Fibroblast of skin of left biceps (primary cell): ENCODE measurements at regions not wholly inside any gene's neighbourhood (a gene's known extent, or its start where the extent isn't known, plus 50 kb on each side); places are given as distances from the start of the nearest gene placed in this dataset.
A peak's percentile ranks its signal among the peaks of the same experiment; 100 is the strongest.
"Not testable (repeated sequence)": the region's sequence is repeated elsewhere in the genome, so short reads cannot be mapped to it uniquely, and the experiment has no call there.

Source experiments
- DNase-seq, 2 experiments: peaks; one replicate each; pipeline ENCODE4 v3.0.0-alpha.2; 2013; ENCODE audit warnings: low read depth in 2 of 2

DNA sequence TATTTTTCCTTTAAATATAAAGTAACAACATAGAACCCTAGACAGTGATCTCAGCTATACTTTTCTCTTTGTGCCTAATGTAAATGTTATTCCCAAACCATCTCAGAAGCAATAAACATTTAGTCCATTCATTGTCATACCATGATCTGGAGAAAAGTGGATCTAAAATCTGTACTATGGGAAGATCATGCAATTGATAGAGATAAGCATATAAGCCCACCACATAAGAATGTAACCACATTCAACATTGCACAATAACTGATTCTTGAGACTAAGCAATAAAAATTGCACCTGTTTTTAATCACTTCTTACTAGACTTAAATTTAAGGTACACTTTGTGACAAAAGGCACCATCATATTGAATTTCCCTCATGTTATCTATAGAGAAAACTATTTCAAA, 1403.0 kb upstream of the C9orf72 start:
- no peak for DNase-seq

DNA sequence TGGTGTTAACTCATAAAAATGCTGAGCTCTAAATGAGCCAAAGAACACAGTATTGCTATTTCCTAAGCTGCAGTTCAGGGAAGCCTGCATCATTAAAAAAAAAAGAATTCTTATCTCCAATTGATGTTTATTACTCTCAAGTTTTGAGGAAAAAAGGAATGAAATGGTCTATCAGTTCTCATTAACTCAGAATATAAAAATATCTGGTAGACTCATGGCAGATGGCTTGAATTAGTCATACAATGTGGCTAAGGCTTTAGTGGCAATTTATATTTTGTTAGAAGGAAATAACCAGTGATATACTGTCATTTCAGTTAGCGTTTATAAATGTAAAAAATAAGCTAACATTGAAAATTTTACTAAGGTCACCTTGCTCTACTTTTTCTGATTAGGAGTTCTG, 1403.4 kb upstream of the C9orf72 start:
- no peak for DNase-seq

DNA sequence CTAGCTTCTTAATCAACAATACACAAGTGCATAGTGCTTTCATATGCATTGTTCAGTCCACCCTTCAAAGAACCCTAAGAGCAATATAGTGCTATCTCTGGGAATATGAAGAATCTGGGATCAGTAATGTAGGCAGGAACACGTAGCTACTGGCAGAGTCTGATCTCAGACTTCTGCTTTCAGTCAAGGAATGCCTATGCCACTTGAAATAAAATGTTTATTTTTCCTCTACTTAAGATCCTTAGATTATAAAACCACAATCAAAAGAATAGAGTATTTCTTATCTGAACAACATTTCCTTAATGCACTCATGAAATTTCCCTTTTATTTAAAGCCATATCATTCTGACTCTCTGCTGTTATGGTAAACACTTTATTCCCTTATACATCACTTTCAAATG, 1407.8 kb upstream of the C9orf72 start:
- DNase-seq, result no peak

DNA sequence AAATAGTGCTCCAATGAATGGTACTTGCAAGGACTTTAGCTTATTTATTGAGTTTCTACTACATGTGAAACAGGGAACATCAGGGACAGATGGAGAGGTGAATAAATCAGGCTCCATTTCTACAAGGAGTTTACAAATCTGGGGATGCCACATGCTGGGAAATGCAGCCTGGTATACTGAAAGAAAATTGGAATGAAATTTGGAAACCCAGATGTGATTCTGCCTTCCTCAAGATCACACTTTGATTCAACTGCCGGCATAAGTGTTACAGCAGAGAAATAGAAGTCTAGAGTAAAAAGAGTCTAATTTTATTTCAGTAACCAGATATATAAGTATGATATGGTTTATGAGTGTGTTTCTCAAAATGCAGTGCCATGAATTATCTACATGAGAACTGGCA, 1408.4 kb upstream of the C9orf72 start:
- no peak for DNase-seq

DNA sequence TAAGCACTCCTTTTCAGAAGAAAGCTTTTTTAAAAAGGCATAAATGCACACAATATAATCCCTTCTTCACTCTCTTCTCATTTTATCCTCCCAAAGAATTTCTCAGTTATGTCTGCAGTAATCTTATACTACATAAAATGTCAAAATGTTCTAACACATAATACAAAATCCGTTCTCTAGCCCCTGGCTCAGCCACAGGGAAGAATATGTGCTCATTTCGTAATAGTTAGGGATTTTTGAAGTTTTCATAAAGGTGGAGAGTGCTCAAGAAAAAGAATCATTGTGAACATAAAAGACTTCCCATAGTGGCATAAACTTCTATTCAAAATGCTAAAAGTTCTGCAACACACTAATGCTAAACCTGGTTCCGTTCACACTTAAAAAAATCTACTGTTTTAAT, 1410.7 kb upstream of the C9orf72 start:
- no peak for DNase-seq

DNA sequence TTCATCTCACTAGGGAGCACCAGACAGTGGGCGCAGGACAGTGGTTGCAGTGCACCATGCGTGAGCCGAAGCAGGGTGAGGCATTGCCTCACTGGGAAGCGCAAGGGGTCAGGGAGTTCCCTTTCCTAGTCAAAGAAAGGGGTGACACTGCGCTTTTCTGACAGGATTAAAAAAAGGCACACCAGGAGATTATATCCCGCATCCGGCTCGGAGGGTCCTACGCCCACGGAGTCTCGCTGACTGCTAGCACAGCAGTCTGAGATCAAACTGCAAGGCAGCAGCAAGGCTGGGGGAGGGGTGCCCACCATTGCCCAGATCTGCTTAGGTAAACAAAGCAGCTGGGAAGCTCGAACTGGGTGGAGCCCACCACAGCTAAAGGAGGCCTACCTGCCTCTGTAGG, 1416.7 kb upstream of the C9orf72 start:
- not testable (repeated sequence) for DNase-seq

DNA sequence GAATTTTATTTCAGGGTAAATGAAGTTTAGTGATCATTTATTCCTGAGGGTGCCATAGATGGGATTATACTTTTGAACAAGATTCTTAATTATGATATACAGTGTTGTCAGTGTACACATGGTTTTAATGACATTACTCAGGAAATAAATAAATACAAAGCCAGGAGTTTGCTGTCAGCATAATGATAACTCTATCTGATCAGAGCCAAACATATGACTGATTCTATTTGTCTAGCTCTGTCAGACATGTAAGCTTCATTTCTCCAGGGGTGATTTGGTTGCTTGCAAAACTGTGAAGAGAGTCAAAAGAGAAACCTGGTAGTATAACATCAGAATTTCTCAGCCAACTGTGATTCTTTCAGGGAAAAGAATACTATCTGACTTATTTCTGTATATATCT, 1425.8 kb upstream of the C9orf72 start:
- no peak for DNase-seq

DNA sequence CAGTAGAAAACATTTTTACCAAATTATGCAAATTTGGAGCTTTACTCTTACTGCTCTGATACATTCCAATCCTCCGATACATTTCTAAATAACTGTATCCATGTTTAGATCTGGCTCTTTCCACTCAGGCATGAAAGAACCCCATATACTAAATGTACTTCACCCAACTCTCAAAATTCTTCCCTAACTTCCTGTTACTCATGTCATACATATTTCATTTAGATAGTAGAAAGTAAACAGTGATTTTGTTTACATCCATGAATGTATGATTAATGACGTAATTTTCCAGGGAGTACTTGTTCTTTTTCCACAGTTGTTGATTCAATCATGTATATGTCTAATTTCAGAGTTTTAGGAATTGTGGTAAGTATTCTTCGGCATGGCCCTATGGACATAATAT, 1426.5 kb upstream of the C9orf72 start:
- no peak for DNase-seq

DNA sequence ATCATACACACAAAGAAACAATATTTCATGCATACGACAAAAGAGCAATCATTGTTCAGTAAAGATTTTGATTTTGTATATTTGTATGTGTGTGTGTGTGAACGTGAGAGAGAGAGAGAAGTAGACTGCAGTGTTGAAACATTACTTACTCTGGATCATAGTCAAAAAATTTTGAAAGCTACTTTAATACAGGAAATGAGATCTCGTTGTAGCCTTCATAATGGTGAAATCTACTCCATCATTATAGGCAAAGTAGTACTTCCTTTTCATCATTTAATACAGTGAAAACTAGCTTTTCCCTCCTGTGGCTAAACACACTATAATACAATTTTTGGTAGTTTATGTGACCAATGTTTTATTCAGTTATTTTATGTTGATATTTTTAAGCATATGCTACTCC, 1427.7 kb upstream of the C9orf72 start:
- DNase-seq, result no peak

DNA sequence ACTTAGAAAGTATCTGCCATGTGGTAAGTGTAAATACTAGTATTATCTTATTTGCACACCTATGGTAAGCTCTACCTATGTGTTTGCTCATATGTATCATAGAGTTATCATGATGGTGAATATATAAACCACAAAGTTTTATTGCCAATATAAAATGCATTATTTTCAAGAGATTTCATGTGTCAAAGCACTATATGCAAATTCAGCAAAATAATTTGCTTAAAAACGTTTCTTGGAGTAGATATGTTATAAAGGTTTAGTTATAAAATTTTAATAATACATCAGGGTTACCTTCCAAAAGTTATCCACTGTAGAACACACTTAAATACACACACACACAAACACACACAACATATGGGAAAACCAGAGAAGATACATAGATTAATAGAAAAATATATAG, 1431.7 kb upstream of the C9orf72 start:
- DNase-seq, result no peak

DNA sequence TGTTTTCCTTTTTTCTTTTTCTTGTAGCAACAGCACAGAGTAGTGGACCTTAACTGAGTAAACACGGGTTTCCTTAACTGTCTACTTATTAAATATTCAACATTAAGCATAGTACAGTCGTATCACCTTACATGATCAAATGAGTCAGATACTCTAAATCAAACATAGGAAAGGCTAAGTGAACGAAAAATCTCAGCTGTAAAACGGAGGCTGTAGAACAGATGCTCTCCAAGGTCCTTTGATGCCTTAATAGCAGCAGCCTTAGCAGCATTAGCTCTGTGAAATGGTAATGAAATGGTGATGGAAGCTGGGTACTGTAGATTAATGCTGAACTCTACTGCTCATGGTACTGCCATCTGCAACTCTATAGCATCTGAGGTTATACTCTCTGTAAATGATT, 1433.3 kb upstream of the C9orf72 start:
- DNase-seq, result no peak

DNA sequence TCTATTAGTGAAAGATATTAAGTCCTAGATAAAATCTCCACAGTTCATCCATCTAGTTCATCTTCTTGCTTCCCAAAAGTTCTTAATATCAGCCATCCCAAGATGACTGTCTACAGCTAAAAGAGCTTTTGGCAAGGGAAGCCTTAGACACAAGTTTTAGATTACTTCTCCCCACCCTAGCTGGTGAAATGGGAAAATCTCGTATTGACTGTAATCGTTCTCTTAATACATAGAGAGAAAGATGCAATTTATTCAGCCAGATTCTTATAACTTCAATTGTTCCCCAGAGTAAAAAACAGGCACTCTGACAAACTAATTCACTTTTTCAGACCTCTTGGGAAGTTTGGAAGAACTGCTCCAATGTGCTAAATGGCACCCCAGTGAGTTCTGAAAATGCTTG, 1439.6 kb upstream of the C9orf72 start:
- DNase-seq, result no peak

DNA sequence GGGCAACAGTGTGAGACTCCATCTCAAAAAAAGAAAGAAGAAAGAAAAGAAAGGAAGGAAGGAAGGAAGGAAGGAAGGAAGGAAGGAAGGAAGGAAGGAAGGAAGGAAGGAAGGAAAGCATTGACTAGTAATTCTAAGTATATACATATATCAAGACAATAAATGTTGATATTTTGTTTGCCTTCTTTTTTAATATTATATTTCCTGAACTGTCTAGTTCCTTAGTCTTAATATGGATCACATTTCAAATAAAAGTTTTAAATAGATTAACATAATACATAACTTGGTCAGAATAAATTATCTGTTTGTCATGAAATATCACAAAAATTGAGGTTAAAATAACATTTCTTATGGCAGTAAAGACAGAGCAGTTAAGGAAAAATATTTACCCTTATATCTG, 1448.4 kb upstream of the C9orf72 start:
- DNase-seq, result no peak

DNA sequence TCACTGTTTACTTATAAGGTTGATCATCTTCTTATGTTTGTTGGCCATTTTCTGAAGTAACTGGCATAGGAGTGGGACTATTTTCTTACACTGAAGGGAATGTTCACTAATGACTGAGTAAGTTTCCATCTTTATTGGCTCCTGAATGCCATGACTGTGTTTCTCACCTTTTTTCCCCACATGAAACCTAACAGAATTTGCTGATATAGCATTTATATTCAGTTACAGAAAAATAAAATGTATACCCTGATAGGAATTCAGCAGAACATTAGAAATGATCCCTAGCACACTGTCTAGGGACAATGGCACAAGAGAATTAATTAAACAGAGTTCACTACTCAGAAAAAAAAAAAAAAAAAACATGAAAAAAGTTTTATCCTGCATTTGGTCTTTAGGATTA, 1465.1 kb upstream of the C9orf72 start:
- no peak for DNase-seq

DNA sequence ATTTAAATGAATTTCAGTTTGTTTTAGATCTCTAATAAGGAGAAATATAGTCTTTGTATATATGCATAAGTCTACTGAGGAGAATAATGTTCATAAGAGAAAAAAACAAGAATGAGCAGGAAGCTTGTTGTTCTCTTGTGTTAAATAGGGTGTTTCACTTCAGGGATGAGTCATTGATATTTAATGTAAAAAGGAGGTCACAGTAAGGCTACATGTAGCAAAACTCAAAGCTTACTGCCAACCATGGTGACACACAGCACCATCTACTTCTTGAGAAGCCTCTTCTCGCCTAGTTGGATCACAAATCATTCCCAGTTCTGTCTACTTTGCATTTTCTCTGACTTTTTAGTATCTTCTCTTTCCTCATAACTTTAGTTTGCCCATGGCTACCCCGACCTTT, 1466.0 kb upstream of the C9orf72 start:
- no peak for DNase-seq

DNA sequence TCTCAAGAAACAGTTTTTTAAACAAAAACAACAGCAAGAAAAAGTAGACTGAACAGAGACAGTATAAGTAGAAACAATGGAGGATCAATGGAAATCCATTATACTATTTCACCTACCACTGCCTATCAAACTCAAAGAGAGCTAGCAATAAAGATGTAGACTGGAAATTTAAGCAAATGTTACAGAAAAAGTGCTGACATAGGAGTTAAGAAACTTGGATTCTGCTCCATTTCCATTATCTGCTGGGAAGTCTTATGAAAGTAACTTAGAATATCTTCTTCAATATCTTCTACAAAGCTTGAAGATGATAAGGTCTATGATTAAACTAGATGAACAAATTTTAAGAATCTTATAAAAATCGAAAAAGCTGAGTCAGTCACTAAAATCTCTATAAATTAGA, 1469.8 kb upstream of the C9orf72 start:
- DNase-seq, result no peak

DNA sequence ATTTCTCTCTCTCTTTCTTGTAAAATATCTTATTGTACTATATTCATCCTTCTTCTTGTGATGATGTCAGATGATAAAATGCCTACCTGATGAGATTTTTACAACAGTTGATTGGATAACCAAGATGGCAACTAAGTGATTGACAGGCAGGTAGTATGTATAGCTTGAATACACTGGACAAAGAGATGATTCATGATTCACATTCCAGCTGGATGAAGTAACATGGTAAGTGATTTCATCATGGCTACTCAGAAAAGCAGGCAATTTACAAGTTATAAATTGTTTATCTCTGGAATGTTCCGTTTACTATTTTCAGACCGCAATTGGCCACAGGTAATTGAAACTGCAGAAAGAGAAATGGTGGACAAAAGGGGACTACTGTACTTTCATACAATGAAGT, 1471.7 kb upstream of the C9orf72 start:
- DNase-seq, result no peak

DNA sequence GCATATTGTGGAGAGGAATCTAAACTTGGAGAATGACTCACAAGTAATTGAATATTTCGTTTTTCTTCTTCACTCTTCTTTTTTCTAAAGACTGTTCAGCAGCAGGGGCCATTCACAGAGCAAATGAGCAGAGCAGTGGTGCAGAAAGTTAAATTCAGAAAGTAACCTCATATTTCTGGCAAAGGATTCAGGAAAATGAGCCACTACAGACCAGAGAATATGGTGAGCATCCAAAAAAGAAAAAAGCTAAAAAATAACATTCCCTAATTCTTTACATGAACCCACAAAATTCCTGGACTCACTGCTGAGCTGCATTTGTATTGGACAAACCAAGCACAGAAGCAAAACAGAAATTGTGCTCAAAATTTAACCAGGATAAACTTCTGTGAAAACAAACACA, 1486.8 kb upstream of the C9orf72 start:
- no peak for DNase-seq

DNA sequence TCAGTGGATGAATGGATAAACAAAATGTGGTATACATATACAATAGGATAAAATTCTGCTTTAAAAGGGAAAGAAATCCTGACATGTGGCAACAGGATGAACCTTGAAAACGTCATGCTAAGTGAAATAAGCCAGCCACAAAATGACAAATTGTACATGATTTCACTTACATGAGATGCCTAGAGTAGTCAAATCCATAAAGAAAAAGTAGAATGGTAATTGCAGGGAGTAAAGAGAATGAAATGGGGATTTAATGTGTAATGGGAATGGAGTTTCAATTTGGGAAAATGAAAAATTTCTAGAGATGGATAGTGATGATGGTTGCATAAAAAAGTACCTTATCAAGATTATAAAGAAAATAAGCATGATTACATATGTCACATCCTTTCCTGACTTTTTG, 1489.2 kb upstream of the C9orf72 start:
- DNase-seq, result no peak

DNA sequence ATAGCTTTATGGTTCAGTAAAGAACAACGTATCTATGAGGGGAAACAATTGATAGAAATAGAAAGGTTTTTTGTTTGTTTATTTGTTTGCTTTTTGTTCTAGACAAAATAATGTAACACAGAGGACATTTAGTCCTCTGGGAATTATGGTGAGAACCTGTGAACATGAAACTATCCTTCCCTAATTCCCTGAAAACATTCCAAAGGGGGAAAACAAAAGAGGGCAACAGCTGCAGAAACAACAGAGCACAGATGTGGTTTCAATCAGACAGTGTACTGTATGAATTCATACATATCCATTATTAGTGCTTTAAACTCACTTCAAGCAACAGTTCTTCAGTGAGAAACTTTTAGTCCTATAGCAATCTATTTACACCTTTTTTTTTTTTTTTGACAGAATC, 1489.8 kb upstream of the C9orf72 start:
- no peak for DNase-seq

DNA sequence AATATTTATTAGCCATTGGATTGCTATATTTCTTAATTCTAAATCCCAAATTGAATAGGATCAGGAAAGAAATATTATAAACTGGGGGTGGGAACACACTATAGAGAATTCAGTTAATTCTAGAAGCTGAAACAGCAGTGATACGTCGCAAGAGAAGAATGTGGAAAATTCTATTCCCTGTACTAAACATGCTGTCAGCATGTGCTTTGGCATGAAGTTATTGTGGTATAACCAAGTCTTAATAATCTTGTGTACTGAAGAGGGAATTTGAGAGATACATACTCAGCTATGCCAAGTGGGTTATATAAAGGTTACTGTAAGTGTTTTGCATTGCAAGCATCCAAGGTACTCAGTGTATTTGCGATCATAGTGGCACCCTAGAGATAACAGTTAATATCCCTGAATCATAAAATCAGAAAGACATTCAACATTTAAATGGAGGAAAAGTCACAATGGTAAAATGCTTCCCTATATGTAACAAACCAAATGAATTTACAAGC, 1492.9 kb upstream of the C9orf72 start:
- DNase-seq, result no peak

DNA sequence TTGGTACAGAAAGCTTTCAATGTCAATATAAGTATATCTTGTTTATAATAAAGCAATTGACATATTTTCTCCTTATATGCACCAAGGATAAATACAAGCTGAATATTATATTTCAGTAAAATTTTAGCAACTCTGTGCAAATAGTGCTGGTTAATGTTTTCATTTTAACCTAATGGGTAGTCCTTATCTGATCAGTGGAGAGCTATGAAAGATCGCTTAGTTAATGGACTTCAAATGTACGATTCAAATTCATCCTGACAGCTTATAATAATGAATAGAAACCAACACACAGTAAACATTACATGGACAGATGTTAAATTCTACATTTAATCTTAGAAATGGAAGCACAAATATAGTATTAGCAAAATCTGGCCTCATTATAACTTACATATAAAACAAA, 1495.2 kb upstream of the C9orf72 start:
- DNase-seq, result no peak

DNA sequence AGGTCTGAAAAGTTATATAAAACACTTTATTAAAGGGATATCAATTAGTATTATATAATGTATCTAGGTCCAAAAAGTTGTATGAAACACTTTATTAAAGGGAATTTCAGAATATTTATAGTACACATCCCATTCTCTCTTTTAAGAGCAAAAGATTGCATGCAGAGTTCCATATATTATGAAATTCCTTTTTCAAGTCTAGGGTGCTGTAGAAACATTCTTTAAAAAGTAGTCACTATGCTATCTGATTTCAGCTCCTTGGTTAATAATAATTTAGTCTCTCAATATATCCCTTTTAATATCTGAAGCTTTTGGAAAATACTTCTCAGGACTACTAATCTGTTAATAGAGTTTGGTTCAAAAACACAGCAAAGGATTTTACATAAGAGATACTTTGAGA, 1496.1 kb upstream of the C9orf72 start:
- DNase-seq, result no peak

DNA sequence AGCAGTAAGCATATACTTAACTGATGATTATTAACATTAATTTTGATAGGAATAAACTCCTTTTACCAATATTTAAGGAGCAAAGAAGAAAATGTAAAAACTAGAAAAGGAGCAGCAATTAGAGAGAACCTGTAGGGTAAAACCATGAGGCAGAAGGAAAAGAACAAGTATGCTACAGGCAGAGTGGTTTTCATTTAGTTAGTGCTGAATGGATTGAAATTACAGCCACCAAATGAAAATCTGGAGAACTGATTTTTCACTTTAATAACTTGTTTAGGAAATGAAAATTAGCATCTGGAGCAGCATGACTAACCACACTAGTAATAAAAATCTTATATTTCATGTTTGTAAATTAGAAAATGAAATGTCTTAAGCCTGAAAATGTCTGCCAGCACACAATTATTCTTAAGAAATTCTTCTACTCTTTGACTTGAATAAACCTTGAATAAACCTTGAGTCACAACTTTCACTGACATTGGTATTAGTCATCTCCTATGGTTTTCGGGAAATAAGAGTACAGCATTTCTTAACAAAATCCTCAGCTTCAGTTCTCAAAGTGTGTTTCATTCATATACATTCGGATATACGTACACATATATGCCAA, 1504.9 kb upstream of the C9orf72 start:
- DNase-seq, result peak; percentile 3 to 12

DNA sequence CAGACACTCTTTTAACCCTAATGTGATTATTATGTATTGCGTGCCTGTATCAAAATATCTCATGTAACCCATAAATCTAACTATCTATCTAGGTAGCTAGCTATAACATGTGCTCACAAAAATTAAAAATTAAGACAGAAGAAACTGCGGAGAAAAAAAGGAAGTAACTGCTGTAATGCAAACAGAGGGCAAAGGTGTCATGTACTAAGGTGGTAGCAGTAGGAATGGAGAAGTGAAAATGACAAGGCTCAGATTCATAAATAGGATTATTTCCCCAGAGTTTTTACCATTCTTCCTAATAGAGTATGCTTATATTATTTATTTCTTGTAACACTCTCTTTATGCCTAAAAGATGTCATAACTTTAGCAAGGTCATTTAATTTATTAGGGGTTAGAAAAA, 1527.5 kb upstream of the C9orf72 start:
- DNase-seq, result no peak
